Esophagus (tissue), 2 donors: ENCODE measurements at regions not wholly inside any gene's neighbourhood (a gene's known extent, or its start where the extent isn't known, plus 50 kb on each side); places are given as distances from the start of the nearest gene placed in this dataset.

ENCODE experiments used
- H3K27ac ChIP-seq, 2 donors: one replicate each; pipeline ENCODE4 v1.5.1; 2013; ENCODE audit warnings: low read depth in 2 of 2, mild to moderate bottlenecking in 2 of 2, inconsistent platforms in 1 of 2, low read length in 1 of 2, moderate library complexity in 1 of 2
- H3K27me3 ChIP-seq, 2 donors: one replicate each; pipeline ENCODE4 v1.6.1; 2013; ENCODE audit warnings: low read length in 2 of 2, control low read depth in 1 of 2, mild to moderate bottlenecking in 1 of 2; ENCODE audit not compliant: insufficient read depth in 2 of 2, control insufficient read depth in 1 of 2
- H3K36me3 ChIP-seq, 2 donors: one replicate each; pipeline ENCODE4 v1.6.1; 2013; ENCODE audit warnings: low read length in 1 of 2; ENCODE audit not compliant: control insufficient read depth in 2 of 2, insufficient read depth in 2 of 2
- H3K4me1 ChIP-seq, 2 donors: one replicate each; pipeline ENCODE4 v1.6.1; 2013; ENCODE audit warnings: low read length in 1 of 2; ENCODE audit not compliant: control insufficient read depth in 2 of 2, insufficient read depth in 2 of 2
- H3K4me3 ChIP-seq, 2 donors: one replicate each; pipeline ENCODE4 v1.5.1; 2013; ENCODE audit warnings: low read length in 2 of 2, mild to moderate bottlenecking in 2 of 2, low read depth in 1 of 2, moderate library complexity in 1 of 2
- H3K9me3 ChIP-seq, 2 donors: one replicate each; pipeline ENCODE4 v1.6.1; 2013; ENCODE audit warnings: mild to moderate bottlenecking in 2 of 2, low read depth in 1 of 2, low read length in 1 of 2, moderate library complexity in 1 of 2; ENCODE audit not compliant: control insufficient read depth in 2 of 2, insufficient read depth in 1 of 2
- WGBS, 2 donors: extraction: QIAGEN DNeasy Blood & Tissue Kit; methylation state at CpG; one replicate each; pipeline ENCODE4 v1.1.7; 2013; 5-methylcytosine and 5-hydroxymethylcytosine counted together
- donor health status: healthy with polysubstance abuse.
- donor health status: Bipolar disorder and iron deficiency.

DNA sequence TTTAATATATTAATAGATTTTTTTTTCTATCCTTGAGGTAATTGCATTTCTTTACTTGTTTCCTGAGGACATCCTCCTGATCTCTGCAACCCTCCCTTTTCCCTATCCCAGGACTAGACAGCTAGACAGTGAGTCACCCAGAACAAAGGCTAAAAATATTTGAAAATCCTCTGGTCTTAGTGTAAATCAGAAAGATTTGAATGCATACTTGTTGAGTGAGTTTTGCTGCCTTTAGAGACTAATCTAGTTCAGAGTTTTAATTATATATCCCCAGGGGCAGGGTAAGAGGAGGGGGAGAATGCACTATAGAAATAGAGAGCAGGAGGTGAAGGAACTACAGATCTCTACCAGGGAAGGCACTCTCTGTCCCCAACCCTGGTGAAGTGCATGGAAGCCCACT is 202.3 kb upstream of the TCF4 start:
- Histone ChIP-seq H3K4me3 (no peak overlapping the region), H3K9me3 (no peaks in the 10 kb centered on the region), H3K27me3 (peaks cover 4 to 5% of the 10 kb centered on the region in 2 donors), H3K4me1 (no peaks in the 10 kb centered on the region), H3K36me3 (no peaks in the 10 kb centered on the region), H3K27ac (no peak overlapping the region)

DNA sequence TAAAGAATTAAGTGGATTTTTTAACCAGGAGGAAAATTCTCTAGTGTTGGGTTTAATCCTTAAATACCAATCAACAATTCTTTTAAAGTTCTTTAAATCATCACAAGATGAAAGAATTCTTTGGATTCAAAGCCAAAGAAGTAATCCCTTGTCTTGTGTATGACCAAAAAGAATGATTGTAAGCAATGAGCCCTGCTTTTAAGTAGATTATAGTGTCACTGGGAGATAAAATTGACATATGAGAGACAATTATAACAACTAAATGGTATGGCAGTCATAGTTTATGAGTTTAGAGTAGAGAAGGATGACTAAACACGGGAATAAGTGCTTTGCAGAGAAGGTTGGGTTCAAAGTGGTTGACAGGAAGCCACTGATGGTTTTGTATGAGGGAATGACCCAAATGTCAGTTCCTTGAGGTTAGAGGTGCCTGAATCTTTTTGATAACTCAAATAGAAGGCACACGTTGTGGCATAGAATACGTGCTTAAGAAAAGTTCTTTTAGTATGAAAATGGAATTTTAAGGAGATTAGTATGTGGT is 199.6 kb upstream of the TCF4 start:
- no peak overlapping the region for H3K4me3 ChIP-seq
- H3K36me3 ChIP-seq = no peaks in the 10 kb centered on the region
- 65 to 69% methylated on average over 3 of the region's 3 CpGs for WGBS, 2 donors
- peaks cover 2 to 5% of the 10 kb centered on the region in 2 donors for H3K27me3 ChIP-seq
- H3K27ac ChIP-seq = no peak overlapping the region
- no peaks in the 10 kb centered on the region for H3K9me3 ChIP-seq
- no peaks in the 10 kb centered on the region for H3K4me1 ChIP-seq

DNA sequence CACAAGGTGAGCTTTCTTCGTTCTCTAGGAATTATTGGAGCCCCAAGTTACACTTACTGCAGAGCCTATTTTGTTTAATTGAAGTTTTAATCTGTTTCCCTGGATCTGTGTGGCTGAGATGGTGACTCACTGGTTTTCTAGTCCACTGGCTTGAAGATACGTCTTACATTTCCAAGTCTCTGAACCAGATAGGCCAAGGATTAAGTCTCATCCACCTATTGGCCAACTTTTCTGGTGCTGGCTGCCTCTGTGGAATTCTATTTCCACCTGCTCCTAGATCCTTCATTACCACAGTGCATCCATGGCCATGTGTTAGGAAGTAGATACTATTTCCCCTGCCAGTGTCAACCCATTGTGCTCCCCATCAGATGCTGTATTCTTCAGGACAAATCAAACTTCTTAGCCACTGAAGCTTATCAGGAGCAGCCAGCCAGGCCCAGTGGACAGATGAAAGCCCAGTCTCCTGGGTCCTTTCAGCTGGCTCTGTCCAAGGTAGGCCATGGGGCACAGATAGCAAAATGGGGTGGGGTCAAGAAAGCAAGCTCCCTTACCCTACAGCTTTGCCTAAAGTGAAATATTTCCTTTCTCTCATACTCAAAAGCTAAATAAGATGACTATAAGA is 198.8 kb upstream of the TCF4 start:
- Histone ChIP-seq H3K9me3 (no peaks in the 10 kb centered on the region), H3K27ac (no peak overlapping the region), H3K27me3 (peaks cover 0 to 5% of the 10 kb centered on the region in 2 donors), H3K4me1 (no peaks in the 10 kb centered on the region), H3K4me3 (no peak overlapping the region), H3K36me3 (no peaks in the 10 kb centered on the region)
- WGBS, 2 donors = 58 to 60% methylated on average over 2 of the region's 2 CpGs

DNA sequence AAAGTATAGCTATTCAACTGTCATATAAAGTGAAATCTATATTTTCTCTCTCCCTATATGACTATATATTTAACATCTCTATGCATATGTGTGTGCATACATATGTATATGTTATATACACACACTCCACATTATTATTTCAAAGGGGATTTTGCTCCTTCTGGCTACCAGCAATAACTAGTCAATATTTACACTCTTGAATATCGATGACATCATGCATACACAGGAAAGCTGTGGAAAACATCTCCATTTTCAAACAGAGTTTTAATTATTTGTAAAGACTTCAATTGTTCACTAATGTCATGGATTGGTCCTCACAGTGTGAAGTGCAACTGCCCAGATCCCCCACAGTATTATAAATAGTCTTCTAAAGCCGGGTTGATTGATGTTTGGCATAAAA is 195.9 kb upstream of the TCF4 start:
- 74 to 78% methylated on average over 2 of the region's 2 CpGs for WGBS, 2 donors
- no peak overlapping the region for H3K4me3 ChIP-seq
- peaks cover 0 to 4% of the 10 kb centered on the region in 2 donors for H3K4me1 ChIP-seq
- no peak overlapping the region for H3K27ac ChIP-seq
- H3K36me3 ChIP-seq = no peaks in the 10 kb centered on the region
- H3K27me3 ChIP-seq = peaks cover 0 to 5% of the 10 kb centered on the region in 2 donors
- no peaks in the 10 kb centered on the region for H3K9me3 ChIP-seq

DNA sequence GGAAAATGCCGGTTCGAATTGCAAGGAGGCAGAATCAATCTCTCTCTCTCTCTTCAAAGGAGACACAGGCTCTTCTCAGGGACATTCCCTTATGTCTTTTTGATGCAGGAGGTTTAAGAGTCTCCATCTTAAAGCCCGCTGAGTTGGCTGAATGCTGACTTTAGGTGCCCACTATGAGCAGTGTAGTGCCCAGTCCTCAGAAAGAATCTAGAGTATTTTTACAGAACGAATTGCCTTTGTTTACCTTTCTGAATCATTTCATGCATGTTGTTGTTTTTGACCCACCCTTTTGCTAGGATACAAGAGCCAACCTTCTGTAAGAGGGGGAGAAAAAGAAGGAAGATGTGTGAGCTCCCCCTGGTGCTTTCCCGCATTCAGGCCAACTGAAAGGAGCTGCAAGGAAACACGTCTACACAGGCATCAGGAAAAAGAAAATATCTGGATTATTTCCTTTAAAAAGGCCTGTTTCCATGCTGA is 193.5 kb upstream of the TCF4 start:
- WGBS, 2 donors = 59 to 63% methylated on average over 6 of the region's 6 CpGs
- peaks cover 0 to 5% of the 10 kb centered on the region in 2 donors for H3K27me3 ChIP-seq
- H3K9me3 ChIP-seq = no peaks in the 10 kb centered on the region
- H3K4me1 ChIP-seq = peaks cover 0 to 4% of the 10 kb centered on the region in 2 donors
- no peak overlapping the region for H3K27ac ChIP-seq
- H3K4me3 ChIP-seq = no peak overlapping the region
- no peaks in the 10 kb centered on the region for H3K36me3 ChIP-seq

DNA sequence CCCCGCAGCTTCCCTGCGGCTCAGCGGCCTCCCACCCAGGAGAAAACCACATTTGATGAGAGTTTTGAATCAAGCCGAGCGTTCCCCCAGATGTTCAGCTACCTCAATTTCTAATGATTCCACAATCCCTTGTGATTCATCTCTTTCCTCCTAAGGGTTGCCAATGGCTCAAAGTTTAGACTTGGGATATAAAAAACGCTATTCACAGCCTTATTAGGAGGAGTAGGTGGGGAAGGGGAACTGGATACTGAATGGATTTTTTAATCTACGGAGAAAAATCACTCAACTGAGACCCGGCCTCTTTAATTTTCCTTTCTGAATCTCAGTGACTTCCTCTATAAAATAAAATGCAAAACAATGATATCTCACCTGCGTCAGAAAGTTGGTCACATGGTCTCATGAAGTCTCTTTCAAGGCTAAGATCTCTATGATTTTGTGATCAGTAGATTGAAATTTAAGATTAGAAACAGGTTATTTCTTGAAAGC is 192.6 kb upstream of the TCF4 start:
- Histone ChIP-seq H3K36me3 (no peaks in the 10 kb centered on the region), H3K27me3 (peaks cover 0 to 5% of the 10 kb centered on the region in 2 donors), H3K4me3 (peak overlapping the region; percentile 47 to 66), H3K27ac (peak overlapping the region; percentile 18 to 70), H3K9me3 (no peaks in the 10 kb centered on the region), H3K4me1 (peaks cover 0 to 4% of the 10 kb centered on the region in 2 donors)
- 23 to 30% methylated on average over 9 of the region's 9 CpGs for WGBS, 2 donors

DNA sequence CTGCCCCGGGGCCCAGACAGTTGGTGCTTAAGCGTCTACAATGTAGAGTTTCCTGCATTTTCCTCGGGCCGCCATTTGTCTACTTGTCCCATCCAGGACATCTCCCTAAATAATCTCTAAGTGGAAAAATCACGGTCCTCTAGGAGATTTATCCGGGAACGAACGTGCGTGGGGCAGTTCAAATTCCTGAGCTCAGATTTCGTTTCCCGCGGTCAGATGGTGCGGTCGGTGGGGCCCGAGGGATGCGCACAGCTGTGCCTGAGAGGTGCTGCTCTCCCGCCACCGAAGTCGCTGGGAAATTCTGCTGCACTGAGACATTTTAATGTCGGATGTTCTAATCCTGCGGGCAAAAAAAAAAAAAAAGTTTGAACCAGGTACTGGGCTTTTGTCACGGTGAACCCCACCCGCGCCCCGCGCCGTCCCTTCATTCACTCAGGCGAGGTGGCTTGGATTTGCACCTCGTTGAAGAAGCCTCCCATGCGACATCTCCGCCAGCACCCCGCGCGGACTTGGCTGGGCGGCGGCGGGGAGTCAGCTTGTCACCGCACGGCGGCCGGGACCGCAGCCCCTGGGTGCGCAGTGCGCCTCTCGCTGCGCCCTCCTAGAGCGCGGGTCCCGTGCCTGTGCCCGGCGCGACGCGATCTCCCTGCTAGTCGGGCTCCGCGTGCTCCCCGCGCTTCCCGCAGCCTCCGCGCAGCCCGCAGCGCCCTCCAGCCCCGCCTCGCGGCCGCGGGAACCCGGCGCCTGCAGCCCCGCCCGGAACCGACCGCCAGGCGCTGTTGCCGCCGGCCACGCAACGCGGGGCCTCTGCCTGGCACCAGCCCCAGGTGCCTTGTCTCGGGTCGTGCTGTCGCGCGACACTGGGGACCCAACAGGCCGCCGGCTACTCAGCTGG is 191.9 kb upstream of the TCF4 start:
- H3K4me3 ChIP-seq = peak overlapping the region; percentile 47 to 66
- WGBS, 2 donors = 2 to 4% methylated on average over 79 to 88 of the region's 88 CpGs
- no peaks in the 10 kb centered on the region for H3K36me3 ChIP-seq
- peak overlapping the region; percentile 27 to 70 for H3K27ac ChIP-seq
- peaks cover 0 to 5% of the 10 kb centered on the region in 2 donors for H3K27me3 ChIP-seq
- H3K9me3 ChIP-seq = no peaks in the 10 kb centered on the region
- H3K4me1 ChIP-seq = peaks cover 0 to 4% of the 10 kb centered on the region in 2 donors

DNA sequence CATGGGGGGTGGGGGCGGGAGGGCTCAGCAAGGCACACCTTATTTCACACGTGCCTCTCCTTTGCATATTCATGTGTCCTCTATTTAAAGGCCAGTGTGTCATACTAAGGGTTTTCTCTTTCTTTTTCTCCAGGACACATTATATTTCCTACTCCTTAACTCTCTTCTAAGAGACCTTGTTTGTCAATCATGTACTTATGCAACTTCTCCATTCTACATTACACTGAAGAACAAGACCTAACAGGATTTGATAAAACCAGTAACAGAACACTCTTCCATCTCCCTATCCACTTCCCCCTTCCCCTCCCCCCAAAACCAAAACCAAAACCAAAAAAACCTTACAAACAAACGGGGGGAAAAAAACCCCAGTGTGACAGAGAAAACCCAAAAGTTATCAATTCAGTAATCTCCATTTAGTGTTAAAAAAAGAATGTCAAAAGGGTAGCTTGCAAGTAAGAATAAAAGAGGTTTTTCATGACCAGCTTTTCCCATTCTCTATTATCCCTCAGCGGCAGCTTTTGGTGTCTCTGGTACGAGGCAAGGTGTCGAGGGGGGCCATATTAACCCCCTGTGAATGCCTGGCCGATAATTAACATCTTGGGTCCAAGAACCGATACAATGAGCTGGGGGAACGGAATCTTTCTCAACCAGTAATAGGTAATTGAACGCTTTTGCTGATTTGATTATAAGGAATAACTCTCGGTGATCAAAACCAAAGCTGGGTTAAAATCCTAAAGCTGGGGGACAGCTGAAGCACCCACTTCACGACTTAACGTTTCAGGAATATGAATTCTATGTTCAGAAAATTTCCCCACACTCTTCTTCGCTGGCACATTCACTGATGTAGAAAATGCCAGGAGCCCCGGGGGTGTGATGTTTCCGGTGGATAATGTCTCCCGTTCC is 191.0 kb upstream of the TCF4 start:
- Histone ChIP-seq H3K27ac (no peak overlapping the region), H3K27me3 (peaks cover 0 to 5% of the 10 kb centered on the region in 2 donors), H3K9me3 (no peaks in the 10 kb centered on the region), H3K4me3 (peak overlapping the region; percentile 47 to 66), H3K36me3 (no peaks in the 10 kb centered on the region), H3K4me1 (peaks cover 0 to 4% of the 10 kb centered on the region in 2 donors)
- WGBS, 2 donors = 24% methylated on average over 17 of the region's 17 CpGs
